Stomach (tissue), 8 donors: ENCODE measurements at regions not wholly inside any gene's neighbourhood (a gene's known extent, or its start where the extent isn't known, plus 50 kb on each side); places are given as distances from the start of the nearest gene placed in this dataset.
"Not testable (repeated sequence)": the region's sequence is repeated elsewhere in the genome, so short reads cannot be mapped to it uniquely, and the experiment has no call there.

Experiments used
- DNase-seq, 2 donors: peaks; one replicate each; pipeline versions ENCODE4 v3.0.0 to v3.0.0-alpha.2; 2013 to 2019
- H3K27ac ChIP-seq, 5 donors: fragments of 200-600 bp in 4 of 5; sonication (generic) in 4 of 5; one replicate each; pipeline ENCODE4 v1.5.1; 2013 to 2019; ENCODE audit warnings: mild to moderate bottlenecking in 1 of 5, moderate library complexity in 1 of 5
- H3K27me3 ChIP-seq, 3 donors: fragments of 200-600 bp; sonication (generic); one replicate each; pipeline ENCODE4 v1.5.1; 2017 to 2019; ENCODE audit warnings: mixed run types in 1 of 3
- H3K36me3 ChIP-seq, 4 donors: fragments of 200-600 bp; sonication (generic); 1 replicate in 3 of 4; 2 replicates in 1 of 4; pipeline ENCODE4 v1.5.1; 2016 to 2019
- H3K4me1 ChIP-seq, 4 donors: fragments of 200-600 bp; sonication (generic); one replicate each; pipeline ENCODE4 v1.5.1; 2016 to 2019
- H3K4me3 ChIP-seq, 4 donors: fragments of 200-600 bp; sonication (generic) in 3 of 4; one replicate each; pipeline ENCODE4 v1.5.1; 2016 to 2019; ENCODE audit warnings: mild to moderate bottlenecking in 1 of 4
- H3K9me3 ChIP-seq, 4 donors: fragments of 200-600 bp; sonication (generic); one replicate each; pipeline ENCODE4 v1.5.1; 2016 to 2019
- CTCF ChIP-seq, 7 experiments: fragments of 450-650 bp in 4 of 7; fragments of 200-600 bp in 3 of 7; sonication (generic) in 3 of 7; IDR thresholded peaks; one replicate each; pipeline ENCODE4 v1.5.1; 2016 to 2019; ENCODE audit warnings: antibody characterized with exemption in 7 of 7, control low read depth in 2 of 7, mild to moderate bottlenecking in 1 of 7
- EP300 ChIP-seq: sonication (generic); formaldehyde crosslinking; IDR thresholded peaks from one replicate; pipeline ENCODE4 v1.6.1; 2017; ENCODE audit warnings: antibody characterized with exemption
- POLR2A ChIP-seq, 4 donors: fragments of 450-650 bp; IDR thresholded peaks; one replicate each; pipeline ENCODE4 v1.6.1; 2016; ENCODE audit warnings: antibody characterized with exemption in 4 of 4, control low read depth in 2 of 4, mild to moderate bottlenecking in 1 of 4, moderate library complexity in 1 of 4
- POLR2AphosphoS5 ChIP-seq, 3 donors: sonication (generic); formaldehyde crosslinking; IDR thresholded peaks; one replicate each; pipeline ENCODE4 v1.6.1; 2016; ENCODE audit warnings: antibody characterized with exemption in 3 of 3
- WGBS, 5 donors: extraction: QIAGEN DNeasy Blood & Tissue Kit in 3 of 5; methylation state at CpG; one replicate each; pipeline versions ENCODE4 v1.1.5 to v1.1.7; 2013 to 2018; 5-methylcytosine and 5-hydroxymethylcytosine counted together
- intact Hi-C: fragments of 100-400 bp; cut with DNase I; formaldehyde crosslinking; loops from one replicate; pipeline ENCODE4 v1.15.1; 2023; ENCODE audit warnings: low total_unique reads
- donor health status: healthy with polysubstance abuse.
- donor health status: Bipolar disorder and iron deficiency.
- donor health status: healthy.

GRCh38 chr5:152644029-152644728 lies 239.1 kb upstream of the NMUR2 start:
- TF ChIP-seq CTCF (IDR thresholded peaks at IDR 0.05) (no peak), EP300 (no peak), POLR2AphosphoS5 (IDR thresholded peaks at IDR 0.05) (no peak), POLR2A (IDR thresholded peaks at IDR 0.05) (no peak)
- no peak overlapping the region for H3K27ac ChIP-seq
- no peaks in the 10 kb centered on the region for H3K9me3 ChIP-seq
- H3K36me3 ChIP-seq: no peaks in the 10 kb centered on the region
- no peaks in the 10 kb centered on the region for H3K4me1 ChIP-seq
- intact Hi-C loops: no loop called here
- no peak for DNase-seq
- H3K27me3 ChIP-seq: no peaks in the 10 kb centered on the region
- no peak overlapping the region for H3K4me3 ChIP-seq
- 24 to 39% (median 29%) methylated on average over 2 of the region's 2 CpGs for WGBS, 5 donors

GRCh38 chr5:152649609-152650008 lies 244.5 kb upstream of the NMUR2 start:
- Histone ChIP-seq H3K27ac (no peak overlapping the region), H3K4me1 (no peaks in the 10 kb centered on the region), H3K27me3 (no peaks in the 10 kb centered on the region), H3K36me3 (no peaks in the 10 kb centered on the region), H3K4me3 (no peak overlapping the region), H3K9me3 (no peaks in the 10 kb centered on the region)
- no peak for DNase-seq
- intact Hi-C loops: no loop called here
- TF ChIP-seq POLR2A (IDR thresholded peaks at IDR 0.05) (no peak), EP300 (no peak), POLR2AphosphoS5 (IDR thresholded peaks at IDR 0.05) (no peak), CTCF (IDR thresholded peaks at IDR 0.05) (no peak)

- Histone ChIP-seq H3K4me3 (no peak overlapping the region), H3K9me3 (no peaks in the 10 kb centered on the region), H3K27me3 (no peaks in the 10 kb centered on the region), H3K36me3 (no peaks in the 10 kb centered on the region), H3K4me1 (no peaks in the 10 kb centered on the region), H3K27ac (no peak overlapping the region)
- 55 to 65% (median 61%) methylated on average over 3 of the region's 3 CpGs for WGBS, 5 donors
- no peak for DNase-seq
- TF ChIP-seq POLR2AphosphoS5 (IDR thresholded peaks at IDR 0.05) (no peak), EP300 (no peak), POLR2A (IDR thresholded peaks at IDR 0.05) (no peak), CTCF (IDR thresholded peaks at IDR 0.05) (no peak)
- intact Hi-C loops: no loop called here
These were observed 245.3 kb upstream of the NMUR2 start for GRCh38 chr5:152650413-152650812.

GRCh38 chr5:152659470-152659869 lies 254.4 kb upstream of the NMUR2 start:
- intact Hi-C loops, DNase-seq, H3K9me3 ChIP-seq, H3K36me3 ChIP-seq, H3K27ac ChIP-seq, H3K27me3 ChIP-seq, H3K4me1 ChIP-seq, H3K4me3 ChIP-seq: not testable (repeated sequence)
- 48 to 72% (median 54%) methylated on average over 16 to 18 of the region's 18 CpGs for WGBS, 5 donors

GRCh38 chr5:152673601-152674000 lies 268.5 kb upstream of the NMUR2 start:
- 64 to 71% (median 70%) methylated on average over 1 of the region's 1 CpG for WGBS, 5 donors
- Histone ChIP-seq H3K4me1 (no peaks in the 10 kb centered on the region), H3K36me3 (no peaks in the 10 kb centered on the region), H3K4me3 (no peak overlapping the region), H3K9me3 (no peaks in the 10 kb centered on the region), H3K27ac (no peak overlapping the region), H3K27me3 (no peaks in the 10 kb centered on the region)
- DNase-seq: no peak
- no peak for TF ChIP-seq POLR2AphosphoS5 (IDR thresholded peaks at IDR 0.05)
- no peak for TF ChIP-seq CTCF (IDR thresholded peaks at IDR 0.05)
- no peak for TF ChIP-seq EP300
- TF ChIP-seq POLR2A (IDR thresholded peaks at IDR 0.05): no peak
- intact Hi-C loops: no loop called here
